T-helper 17 cell (primary cell): ENCODE measurements at regions not wholly inside any gene's neighbourhood (a gene's known extent, or its start where the extent isn't known, plus 50 kb on each side); places are given as distances from the start of the nearest gene placed in this dataset.

Experiments used
- ATAC-seq: fragments of 150-1000 bp; cut with Tn5 transposase; 2 replicates; pipeline ENCODE4 v1.10.0; 2021; ENCODE audit warnings: mild to moderate bottlenecking, moderate library complexity
- DNase-seq, 3 donors: peaks; one replicate each; pipeline versions ENCODE4 v3.0.0 to v3.0.0-alpha.2; 2020 to 2021
- H3K9me3 ChIP-seq: one replicate; pipeline ENCODE4 v1.7.0; 2013; ENCODE audit warnings: low read length, mild to moderate bottlenecking; ENCODE audit not compliant: control insufficient read depth, poor library complexity, severe bottlenecking
- H3K27ac Mint-ChIP-seq: one replicate; pipeline ENCODE4 v1.8.0; 2022; ENCODE audit warnings: mild to moderate bottlenecking, moderate library complexity, mixed read lengths
- H3K27me3 Mint-ChIP-seq: one replicate; pipeline ENCODE4 v1.8.0; 2022; ENCODE audit warnings: mixed read lengths
- H3K36me3 Mint-ChIP-seq: one replicate; pipeline ENCODE4 v1.8.0; 2022; ENCODE audit warnings: low read depth, mixed read lengths
- H3K4me1 Mint-ChIP-seq: one replicate; pipeline ENCODE4 v1.8.0; 2022; ENCODE audit warnings: mild to moderate bottlenecking, mixed read lengths
- H3K4me3 Mint-ChIP-seq: one replicate; pipeline ENCODE4 v1.8.0; 2022; ENCODE audit warnings: mild to moderate bottlenecking, moderate library complexity, mixed read lengths

- peaks cover 54% of the 10 kb centered on the region for H3K27me3 Mint-ChIP-seq
- no peaks in the 10 kb centered on the region for H3K9me3 ChIP-seq
- DNase-seq = no peak
- H3K4me1 Mint-ChIP-seq = no peaks in the 10 kb centered on the region
- ATAC-seq = no peak
- H3K4me3 Mint-ChIP-seq = no peak overlapping the region
- H3K36me3 Mint-ChIP-seq = no peaks in the 10 kb centered on the region
- H3K27ac Mint-ChIP-seq = no peak overlapping the region
Measured at GRCh38 chr20:57966620-57967019, 256.8 kb upstream of the PMEPA1 start.

GRCh38 chr20:57965441-57965840 is 255.6 kb upstream of the PMEPA1 start:
- H3K4me3 Mint-ChIP-seq = no peak overlapping the region
- no peaks in the 10 kb centered on the region for H3K36me3 Mint-ChIP-seq
- no peaks in the 10 kb centered on the region for H3K9me3 ChIP-seq
- H3K4me1 Mint-ChIP-seq = no peaks in the 10 kb centered on the region
- ATAC-seq (no peak), DNase-seq (no peak)
- peaks cover 58% of the 10 kb centered on the region for H3K27me3 Mint-ChIP-seq
- H3K27ac Mint-ChIP-seq = no peak overlapping the region

DNA sequence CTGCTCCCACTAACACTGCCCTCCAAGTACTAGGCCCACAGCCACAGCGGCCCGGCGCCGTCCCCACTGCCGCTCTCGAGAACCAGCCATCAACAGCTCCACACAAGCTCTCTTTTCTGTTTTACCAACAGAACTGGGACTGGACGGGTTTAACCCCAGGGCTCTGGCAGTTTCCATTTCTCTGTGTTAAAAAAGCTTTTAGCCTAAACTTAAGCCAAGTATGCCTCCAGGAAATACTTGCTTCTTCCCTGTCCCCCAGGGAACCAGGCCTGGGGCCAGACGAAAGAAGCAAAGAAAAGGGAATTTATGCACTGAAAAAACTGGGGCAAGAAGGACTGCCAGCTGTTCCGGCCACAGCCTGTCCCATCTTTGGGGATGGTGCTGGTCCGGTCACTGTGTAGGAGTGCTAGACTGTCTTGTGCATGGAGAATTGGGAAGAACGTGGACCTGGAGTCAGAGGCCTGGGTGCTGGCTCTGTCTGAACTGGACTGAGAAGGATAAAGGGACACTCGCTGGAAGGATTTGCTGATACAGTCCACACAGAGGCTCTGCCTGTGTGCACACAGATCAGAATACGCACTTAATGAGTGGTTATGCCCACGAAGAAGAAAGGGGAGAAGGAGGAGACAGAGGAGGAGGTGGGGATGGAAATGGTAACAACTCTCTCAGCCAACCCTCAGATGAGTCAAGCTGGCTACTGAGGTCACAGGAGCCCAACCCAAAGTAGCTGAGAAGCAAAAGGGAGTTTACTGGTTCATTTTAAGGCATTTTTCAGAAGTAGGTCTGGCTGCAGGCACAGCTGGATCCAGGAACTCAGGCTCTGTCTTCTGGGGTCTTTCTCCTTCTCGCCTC is 254.4 kb upstream of the PMEPA1 start:
- ATAC-seq (no peak), DNase-seq (no peak)
- Mint-ChIP-seq H3K27ac (no peak overlapping the region), H3K27me3 (peaks cover 56% of the 10 kb centered on the region), H3K36me3 (no peaks in the 10 kb centered on the region), H3K4me1 (no peaks in the 10 kb centered on the region), H3K4me3 (no peak overlapping the region)
- no peaks in the 10 kb centered on the region for H3K9me3 ChIP-seq

DNA sequence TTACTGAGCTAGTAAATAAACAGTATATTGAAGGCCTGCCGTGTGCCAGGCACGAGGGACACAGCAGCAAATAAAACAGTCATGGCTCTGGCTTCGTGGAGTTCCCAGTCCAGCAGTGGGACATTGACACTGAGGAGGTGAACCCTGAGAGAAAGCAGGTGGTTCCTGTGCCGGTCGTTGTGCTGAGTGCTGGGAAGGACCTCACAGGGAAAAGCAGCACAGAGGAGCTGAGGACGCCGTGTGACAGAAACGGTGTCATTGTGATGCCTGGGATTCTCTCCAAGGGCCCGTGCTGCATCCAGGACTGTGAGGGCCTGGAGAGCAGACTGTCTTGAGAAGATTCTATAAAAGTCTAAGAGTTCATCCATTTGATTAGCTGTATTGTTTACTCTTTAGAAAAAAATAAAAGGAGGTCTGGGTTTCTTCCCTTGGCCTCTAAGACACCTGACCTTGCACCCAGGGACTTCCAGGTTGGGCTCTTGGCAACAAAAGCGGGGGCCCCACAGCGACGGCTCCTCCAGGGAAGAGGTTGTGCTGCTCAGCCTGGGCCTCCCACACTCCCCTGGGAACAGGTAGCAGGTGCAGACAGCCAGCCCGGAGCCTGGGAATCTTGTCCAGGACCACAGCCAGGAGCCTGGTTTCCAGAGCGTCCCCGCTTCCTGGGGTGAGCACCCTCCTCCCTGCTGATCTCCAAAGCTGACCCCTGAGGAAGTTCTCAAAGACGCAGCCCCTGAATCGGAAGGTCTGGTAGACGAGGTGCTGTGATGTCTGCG is 251.2 kb upstream of the PMEPA1 start:
- H3K27ac Mint-ChIP-seq = no peak overlapping the region
- no peaks in the 10 kb centered on the region for H3K4me1 Mint-ChIP-seq
- peaks cover 42% of the 10 kb centered on the region for H3K27me3 Mint-ChIP-seq
- no peaks in the 10 kb centered on the region for H3K36me3 Mint-ChIP-seq
- no peak overlapping the region for H3K4me3 Mint-ChIP-seq
- DNase-seq (no peak), ATAC-seq (no peak)
- H3K9me3 ChIP-seq = no peaks in the 10 kb centered on the region

GRCh38 chr20:57959589-57959988 is 249.8 kb upstream of the PMEPA1 start:
- ATAC-seq (no peak), DNase-seq (no peak)
- Mint-ChIP-seq H3K4me1 (no peaks in the 10 kb centered on the region), H3K27me3 (peaks cover 29% of the 10 kb centered on the region), H3K4me3 (no peak overlapping the region), H3K27ac (no peak overlapping the region), H3K36me3 (no peaks in the 10 kb centered on the region)
- no peaks in the 10 kb centered on the region for H3K9me3 ChIP-seq

GRCh38 chr20:57959018-57959417 is 249.2 kb upstream of the PMEPA1 start:
- no peak overlapping the region for H3K4me3 Mint-ChIP-seq
- DNase-seq = no peak
- peaks cover 23% of the 10 kb centered on the region for H3K27me3 Mint-ChIP-seq
- no peak for ATAC-seq
- H3K36me3 Mint-ChIP-seq = no peaks in the 10 kb centered on the region
- H3K4me1 Mint-ChIP-seq = no peaks in the 10 kb centered on the region
- no peak overlapping the region for H3K27ac Mint-ChIP-seq
- no peaks in the 10 kb centered on the region for H3K9me3 ChIP-seq

DNA sequence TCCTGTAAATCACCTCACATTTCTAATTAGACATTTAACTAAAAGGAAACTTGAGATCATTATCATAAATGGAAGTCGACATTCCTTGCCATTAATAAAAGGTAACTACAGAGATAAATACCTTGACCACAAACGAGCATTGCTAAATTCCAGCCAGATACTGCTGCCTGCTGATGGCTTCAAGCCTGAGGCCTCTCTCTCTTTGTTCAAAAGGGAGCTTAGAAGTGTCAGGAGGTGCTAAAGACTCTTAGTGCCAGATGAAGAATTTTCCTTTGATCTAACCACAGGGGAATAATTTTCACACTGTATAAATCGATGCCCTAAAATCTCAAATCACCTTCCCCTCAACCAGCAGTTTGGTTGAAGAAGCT is 248.2 kb upstream of the PMEPA1 start:
- Mint-ChIP-seq H3K4me3 (no peak overlapping the region), H3K4me1 (no peaks in the 10 kb centered on the region), H3K36me3 (no peaks in the 10 kb centered on the region), H3K27ac (no peak overlapping the region), H3K27me3 (peaks cover 26% of the 10 kb centered on the region)
- DNase-seq (no peak), ATAC-seq (no peak)
- H3K9me3 ChIP-seq = no peaks in the 10 kb centered on the region

DNA sequence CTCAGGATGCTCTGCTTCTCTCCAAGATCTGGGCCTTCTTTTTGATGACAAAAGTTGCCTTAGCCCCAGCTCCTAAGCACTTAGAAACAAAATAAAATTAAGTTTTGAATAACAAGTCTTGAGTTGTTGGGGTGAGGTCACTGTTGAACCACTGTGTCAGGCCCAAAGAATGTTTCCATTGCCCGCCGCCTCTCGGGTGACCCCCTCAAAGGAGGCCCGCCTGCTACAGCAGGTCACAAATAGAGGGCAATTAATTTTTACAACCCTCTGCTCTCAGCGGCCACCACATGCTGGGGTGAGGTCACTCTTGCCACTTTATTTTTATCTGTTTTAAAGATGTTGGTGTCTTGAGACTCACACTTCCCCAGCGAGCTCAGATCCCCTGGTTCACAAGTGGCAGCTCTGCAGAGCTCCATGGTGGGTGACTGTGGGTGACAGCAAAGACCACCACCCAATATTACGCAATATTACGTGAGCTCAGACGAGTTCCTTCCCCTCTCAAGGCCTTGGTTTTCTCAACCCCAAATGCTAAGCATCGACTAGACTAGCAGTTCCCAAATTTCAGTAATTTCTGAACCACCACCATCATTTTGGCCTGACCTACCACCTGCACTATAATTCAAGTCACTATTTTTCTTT is 247.7 kb upstream of the PMEPA1 start:
- Mint-ChIP-seq H3K4me3 (no peak overlapping the region), H3K36me3 (no peaks in the 10 kb centered on the region), H3K27me3 (peaks cover 26% of the 10 kb centered on the region), H3K27ac (no peak overlapping the region), H3K4me1 (no peaks in the 10 kb centered on the region)
- no peaks in the 10 kb centered on the region for H3K9me3 ChIP-seq
- DNase-seq (no peak), ATAC-seq (no peak)

GRCh38 chr20:57953638-57954037 is 243.8 kb upstream of the PMEPA1 start:
- Mint-ChIP-seq H3K27ac (no peak overlapping the region), H3K4me3 (no peak overlapping the region), H3K4me1 (no peaks in the 10 kb centered on the region), H3K36me3 (no peaks in the 10 kb centered on the region), H3K27me3 (peaks cover 30% of the 10 kb centered on the region)
- no peaks in the 10 kb centered on the region for H3K9me3 ChIP-seq
- DNase-seq (no peak), ATAC-seq (no peak)

DNA sequence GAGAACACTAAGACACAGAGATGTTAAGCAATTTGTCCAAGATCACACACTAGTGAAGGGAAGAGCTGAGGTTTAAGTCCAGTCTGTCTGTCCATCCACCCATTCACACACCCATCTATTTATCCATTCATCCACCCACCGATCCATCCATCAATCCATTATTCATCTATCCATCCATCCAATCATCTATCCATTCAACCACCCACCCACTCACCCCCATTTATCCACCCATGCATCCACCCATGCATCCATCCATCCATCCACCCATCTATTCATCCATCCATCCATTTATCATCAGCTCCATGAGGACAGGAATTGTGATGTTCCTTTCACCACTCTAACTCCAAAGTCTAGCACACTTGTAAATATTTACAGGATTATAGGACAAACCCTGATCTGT is 242.3 kb upstream of the PMEPA1 start:
- H3K4me1 Mint-ChIP-seq = no peaks in the 10 kb centered on the region
- H3K27me3 Mint-ChIP-seq = peaks cover 29% of the 10 kb centered on the region
- no peaks in the 10 kb centered on the region for H3K9me3 ChIP-seq
- no peak for DNase-seq
- ATAC-seq = no peak
- H3K4me3 Mint-ChIP-seq = no peak overlapping the region
- no peak overlapping the region for H3K27ac Mint-ChIP-seq
- H3K36me3 Mint-ChIP-seq = no peaks in the 10 kb centered on the region

DNA sequence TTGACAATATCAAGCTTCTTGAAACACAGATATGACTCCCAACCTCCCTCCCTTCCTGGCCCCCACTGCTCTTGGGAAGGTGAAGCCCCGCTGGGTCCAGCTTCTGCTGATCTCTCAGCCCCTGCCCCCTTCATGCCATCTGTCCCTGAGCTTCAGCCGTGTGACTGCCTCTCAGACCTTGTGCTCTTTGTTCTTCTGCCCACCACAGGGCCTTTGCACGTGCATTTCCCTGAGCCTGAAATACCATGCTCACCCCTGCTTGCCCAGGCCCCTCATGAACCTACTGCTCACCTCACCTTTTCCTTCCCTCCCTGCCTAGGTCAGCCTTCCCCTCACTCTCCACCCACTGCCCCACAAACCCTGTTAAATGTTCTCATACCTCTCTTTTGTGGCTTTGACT is 241.7 kb upstream of the PMEPA1 start:
- peaks cover 23% of the 10 kb centered on the region for H3K27me3 Mint-ChIP-seq
- no peak overlapping the region for H3K27ac Mint-ChIP-seq
- H3K9me3 ChIP-seq = no peaks in the 10 kb centered on the region
- H3K4me3 Mint-ChIP-seq = no peak overlapping the region
- no peaks in the 10 kb centered on the region for H3K4me1 Mint-ChIP-seq
- ATAC-seq = no peak
- DNase-seq = no peak
- H3K36me3 Mint-ChIP-seq = no peaks in the 10 kb centered on the region

GRCh38 chr20:57950764-57951485 is 241.1 kb upstream of the PMEPA1 start:
- Mint-ChIP-seq H3K27ac (no peak overlapping the region), H3K36me3 (no peaks in the 10 kb centered on the region), H3K27me3 (peaks cover 22% of the 10 kb centered on the region), H3K4me1 (no peaks in the 10 kb centered on the region), H3K4me3 (no peak overlapping the region)
- no peak for DNase-seq
- no peaks in the 10 kb centered on the region for H3K9me3 ChIP-seq
- ATAC-seq = no peak
